ENCODE measurements at regions not wholly inside any gene's neighbourhood (a gene's known extent, or its start where the extent isn't known, plus 50 kb on each side); places are given as distances from the start of the nearest gene placed in this dataset.

DNA sequence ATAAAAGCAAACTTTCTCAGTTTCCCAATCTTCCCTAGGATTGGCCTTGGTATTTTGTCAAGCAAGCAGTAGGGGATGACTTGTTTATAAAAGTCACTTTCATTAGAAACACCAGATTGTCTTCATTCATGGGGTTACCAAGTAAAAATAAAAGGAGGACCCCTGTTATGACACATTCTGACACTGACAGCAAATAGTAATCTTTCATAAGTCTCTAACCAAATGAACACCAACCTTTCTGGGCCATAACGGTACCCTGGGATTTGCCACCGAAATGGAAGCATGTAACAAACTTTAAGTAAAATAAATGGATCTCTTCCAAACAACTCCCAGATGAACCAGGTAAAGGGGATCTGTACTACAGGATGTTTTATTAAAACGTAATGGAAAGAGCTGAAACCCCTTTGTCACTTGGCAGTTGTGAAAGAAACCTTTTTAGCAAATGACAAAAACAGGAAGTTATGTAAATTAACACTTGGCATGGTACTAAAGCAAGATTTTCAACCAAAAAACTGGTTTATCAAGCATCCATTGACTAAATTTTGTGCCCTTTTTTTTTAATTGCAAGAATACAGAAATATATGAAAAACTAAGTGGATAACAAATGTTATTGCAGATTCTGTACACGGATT is 335.6 kb downstream of the RBM26 start:
- TF ChIP-seq, protein P1, sequence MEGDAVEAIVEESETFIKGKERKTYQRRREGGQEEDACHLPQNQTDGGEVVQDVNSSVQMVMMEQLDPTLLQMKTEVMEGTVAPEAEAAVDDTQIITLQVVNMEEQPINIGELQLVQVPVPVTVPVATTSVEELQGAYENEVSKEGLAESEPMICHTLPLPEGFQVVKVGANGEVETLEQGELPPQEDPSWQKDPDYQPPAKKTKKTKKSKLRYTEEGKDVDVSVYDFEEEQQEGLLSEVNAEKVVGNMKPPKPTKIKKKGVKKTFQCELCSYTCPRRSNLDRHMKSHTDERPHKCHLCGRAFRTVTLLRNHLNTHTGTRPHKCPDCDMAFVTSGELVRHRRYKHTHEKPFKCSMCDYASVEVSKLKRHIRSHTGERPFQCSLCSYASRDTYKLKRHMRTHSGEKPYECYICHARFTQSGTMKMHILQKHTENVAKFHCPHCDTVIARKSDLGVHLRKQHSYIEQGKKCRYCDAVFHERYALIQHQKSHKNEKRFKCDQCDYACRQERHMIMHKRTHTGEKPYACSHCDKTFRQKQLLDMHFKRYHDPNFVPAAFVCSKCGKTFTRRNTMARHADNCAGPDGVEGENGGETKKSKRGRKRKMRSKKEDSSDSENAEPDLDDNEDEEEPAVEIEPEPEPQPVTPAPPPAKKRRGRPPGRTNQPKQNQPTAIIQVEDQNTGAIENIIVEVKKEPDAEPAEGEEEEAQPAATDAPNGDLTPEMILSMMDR (IDR thresholded peaks at IDR 0.05; ENCODE audit: insufficient read depth, low read depth, low read length): no peak
- no peak for TF ChIP-seq EZH2 (IDR thresholded peaks at IDR 0.05; ENCODE audit: insufficient read depth, low read length)

Data from astrocyte (in vitro differentiated cells and primary cell).